MM.1S (cell line): ENCODE measurements at regions not wholly inside any gene's neighbourhood (a gene's known extent, or its start where the extent isn't known, plus 50 kb on each side); places are given as distances from the start of the nearest gene placed in this dataset.

Experiments
- DNase-seq: peaks from one replicate; pipeline ENCODE4 v3.0.0-alpha.2; 2015
- H2AFZ ChIP-seq: fragments of 300-600 bp; sonication (generic); 2 replicates; pipeline ENCODE4 v1.6.0; 2016; ENCODE audit warnings: antibody characterized with exemption, low read length
- H3F3A ChIP-seq: fragments of 300-600 bp; sonication (generic); 2 replicates; pipeline ENCODE4 v1.6.1; 2016; ENCODE audit warnings: mild to moderate bottlenecking, antibody characterized with exemption, low read length, moderate library complexity, mixed read lengths; ENCODE audit not compliant: insufficient read depth
- H3K27ac ChIP-seq: fragments of 300-600 bp; sonication (generic); 2 replicates; pipeline ENCODE4 v1.5.1; 2016; ENCODE audit warnings: mild to moderate bottlenecking, low read length
- H3K27me3 ChIP-seq: fragments of 300-600 bp; sonication (generic); replicated peaks from 2 replicates; pipeline ENCODE4 v1.6.0; 2016; ENCODE audit warnings: low read length; ENCODE audit not compliant: insufficient read depth
- H3K36me3 ChIP-seq: fragments of 300-600 bp; sonication (generic); replicated peaks from 2 replicates; pipeline ENCODE4 v1.6.1; 2016; ENCODE audit warnings: mild to moderate bottlenecking, low read length, mixed read lengths; ENCODE audit not compliant: insufficient read depth
- H3K4me1 ChIP-seq: fragments of 300-600 bp; sonication (generic); 2 replicates; pipeline ENCODE4 v1.6.1; 2016; ENCODE audit warnings: low read length, mixed read lengths
- H3K4me2 ChIP-seq: fragments of 300-600 bp; sonication (generic); 2 replicates; pipeline ENCODE4 v1.6.0; 2016; ENCODE audit warnings: low read depth, low read length
- H3K4me3 ChIP-seq: fragments of 300-600 bp; sonication (generic); 2 replicates; pipeline ENCODE4 v1.5.1; 2016; ENCODE audit warnings: low read length, mixed read lengths
- H3K79me2 ChIP-seq: fragments of 300-600 bp; sonication (generic); 2 replicates; pipeline ENCODE4 v1.6.1; 2016; ENCODE audit warnings: mixed run types, low read length, mixed read lengths
- H3K9ac ChIP-seq: fragments of 300-600 bp; sonication (generic); 2 replicates; pipeline ENCODE4 v1.6.1; 2016; ENCODE audit warnings: low read length, mixed read lengths
- H3K9me2 ChIP-seq: fragments of 300-600 bp; sonication (generic); replicated peaks from 2 replicates; pipeline ENCODE4 v1.6.1; 2016; ENCODE audit warnings: mild to moderate bottlenecking, low read length, mixed read lengths; ENCODE audit not compliant: insufficient read depth
- H3K9me3 ChIP-seq: fragments of 300-600 bp; sonication (generic); replicated peaks from 2 replicates; pipeline ENCODE4 v1.6.1; 2016; ENCODE audit warnings: mild to moderate bottlenecking, low read length, mixed read lengths; ENCODE audit not compliant: insufficient read depth
- H4K20me1 ChIP-seq: fragments of 300-600 bp; sonication (generic); 2 replicates; pipeline ENCODE4 v1.6.1; 2016; ENCODE audit warnings: mild to moderate bottlenecking, low read length, moderate library complexity, mixed read lengths; ENCODE audit not compliant: insufficient read depth
- CTCF ChIP-seq: fragments of 300-600 bp; sonication (generic); IDR thresholded peaks from 2 replicates; pipeline ENCODE4 v1.5.1; 2016; ENCODE audit warnings: antibody characterized with exemption, low read length, mixed read lengths
- EZH2 ChIP-seq: fragments of 300-600 bp; sonication (generic); optimal IDR thresholded peaks from 2 replicates; pipeline ENCODE3; 2017; ENCODE audit warnings: low read depth, mild to moderate bottlenecking, antibody characterized with exemption, low read length, mixed read lengths
- EZH2phosphoT487 ChIP-seq: fragments of 300-600 bp; sonication (generic); IDR thresholded peaks from 2 replicates; pipeline ENCODE4 v1.6.1; 2018; ENCODE audit warnings: antibody characterized with exemption, low read length

GRCh38 chr1:29782846-29783507 is 546.7 kb downstream of the PTPRU start:
- Histone ChIP-seq H4K20me1 (no peaks in the 10 kb centered on the region), H3K27ac (no peak overlapping the region), H3K79me2 (no peaks in the 10 kb centered on the region), H3F3A (no peaks in the 10 kb centered on the region), H3K4me3 (no peak overlapping the region), H3K4me2 (no peak overlapping the region), H3K4me1 (no peaks in the 10 kb centered on the region), H3K9ac (no peak overlapping the region), H2AFZ (no peak overlapping the region), H3K9me2 (no peaks in the 10 kb centered on the region), H3K27me3 (peaks cover 95% of the 10 kb centered on the region), H3K36me3 (no peaks in the 10 kb centered on the region), H3K9me3 (no peaks in the 10 kb centered on the region)
- TF ChIP-seq EZH2, result no peak
- TF ChIP-seq CTCF, result no peak
- no peak for TF ChIP-seq EZH2phosphoT487
- DNase-seq, result no peak

GRCh38 chr1:29779146-29779545 is 542.8 kb downstream of the PTPRU start:
- DNase-seq, result no peak
- Histone ChIP-seq H3K27ac (no peak overlapping the region), H3K4me1 (no peaks in the 10 kb centered on the region), H3K36me3 (no peaks in the 10 kb centered on the region), H3K4me2 (no peak overlapping the region), H3K9ac (no peak overlapping the region), H3F3A (no peaks in the 10 kb centered on the region), H3K27me3 (peaks cover 88% of the 10 kb centered on the region), H4K20me1 (no peaks in the 10 kb centered on the region), H3K79me2 (no peaks in the 10 kb centered on the region), H3K4me3 (no peak overlapping the region), H2AFZ (no peak overlapping the region), H3K9me2 (no peaks in the 10 kb centered on the region), H3K9me3 (no peaks in the 10 kb centered on the region)
- no peak for TF ChIP-seq EZH2phosphoT487
- no peak for TF ChIP-seq EZH2

DNA sequence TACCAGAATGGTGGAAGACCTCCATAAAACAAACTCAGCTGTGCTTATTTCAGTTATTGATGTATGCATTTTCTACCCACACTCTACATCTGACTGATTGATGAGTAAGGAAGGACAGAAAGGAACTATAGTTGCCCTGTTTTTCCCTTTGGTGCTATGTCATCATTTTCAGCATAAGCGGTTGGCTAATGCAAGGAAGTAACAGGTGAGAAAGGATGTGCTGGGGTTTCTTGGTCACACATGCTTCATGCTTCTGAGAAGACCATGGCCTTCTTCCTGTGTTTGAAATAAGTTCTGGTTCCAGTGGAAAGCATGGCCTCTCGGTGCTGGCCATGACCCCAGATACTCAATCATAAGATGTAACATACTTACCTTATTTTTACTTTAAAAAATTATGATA is 541.2 kb downstream of the PTPRU start:
- Histone ChIP-seq H2AFZ (no peak overlapping the region), H3F3A (no peaks in the 10 kb centered on the region), H3K27ac (no peak overlapping the region), H3K4me1 (no peaks in the 10 kb centered on the region), H3K9ac (no peak overlapping the region), H3K36me3 (no peaks in the 10 kb centered on the region), H3K4me3 (no peak overlapping the region), H3K4me2 (no peak overlapping the region), H3K27me3 (peaks cover 84% of the 10 kb centered on the region), H3K79me2 (no peaks in the 10 kb centered on the region), H3K9me2 (no peaks in the 10 kb centered on the region), H3K9me3 (no peaks in the 10 kb centered on the region), H4K20me1 (no peaks in the 10 kb centered on the region)
- DNase-seq, result no peak
- TF ChIP-seq EZH2, result no peak
- TF ChIP-seq CTCF, result no peak
- no peak for TF ChIP-seq EZH2phosphoT487

GRCh38 chr1:29774355-29774754 is 538.0 kb downstream of the PTPRU start:
- Histone ChIP-seq H3F3A (no peaks in the 10 kb centered on the region), H3K27me3 (peaks cover 69% of the 10 kb centered on the region), H3K27ac (no peak overlapping the region), H3K9me2 (no peaks in the 10 kb centered on the region), H3K9me3 (no peaks in the 10 kb centered on the region), H3K4me1 (no peaks in the 10 kb centered on the region), H2AFZ (no peak overlapping the region), H3K36me3 (no peaks in the 10 kb centered on the region), H3K79me2 (no peaks in the 10 kb centered on the region), H3K4me2 (no peak overlapping the region), H3K4me3 (no peak overlapping the region), H4K20me1 (no peaks in the 10 kb centered on the region), H3K9ac (no peak overlapping the region)
- no peak for TF ChIP-seq CTCF
- TF ChIP-seq EZH2phosphoT487, result no peak
- no peak for TF ChIP-seq EZH2
- no peak for DNase-seq
